ENCODE measurements at regions not wholly inside any gene's neighbourhood (a gene's known extent, or its start where the extent isn't known, plus 50 kb on each side); places are given as distances from the start of the nearest gene placed in this dataset.

DNA sequence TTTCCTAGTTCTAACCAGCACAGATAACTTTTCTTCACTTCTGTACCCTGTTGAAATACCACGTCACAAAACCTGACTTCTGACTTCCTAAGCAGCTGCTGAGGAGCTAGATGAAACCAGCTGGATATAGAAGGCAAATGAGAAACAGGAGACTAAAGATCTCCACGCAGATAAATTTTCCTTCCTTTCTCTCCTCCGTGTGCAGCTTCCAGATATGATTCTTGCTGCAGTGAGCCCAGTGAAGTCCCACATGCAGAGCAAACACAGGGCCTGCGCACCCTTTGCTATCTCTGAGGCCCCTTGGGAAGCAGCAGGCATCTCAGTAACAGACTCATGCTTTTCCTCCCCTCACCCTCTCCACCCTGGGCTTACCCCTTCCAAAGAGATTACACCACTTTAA, 1638.3 kb downstream of the MAT2B start:
- TF ChIP-seq FOXJ3 (CRISPR knock-in tag; IDR thresholded peaks at IDR 0.05; ENCODE audit: borderline replicate concordance) (no peak), CTCF (IDR thresholded peaks at IDR 0.05) (no peak), NR1H2 (CRISPR knock-in tag; IDR thresholded peaks at IDR 0.05) (no peak), NFE2L1 (CRISPR knock-in tag; IDR thresholded peaks at IDR 0.05) (no peak), FOXK1 (CRISPR knock-in tag; IDR thresholded peaks at IDR 0.05) (no peak), CBFB (CRISPR knock-in tag; IDR thresholded peaks at IDR 0.05; ENCODE audit: low read depth) (no peak)
- TF ChIP-seq, protein P1, sequence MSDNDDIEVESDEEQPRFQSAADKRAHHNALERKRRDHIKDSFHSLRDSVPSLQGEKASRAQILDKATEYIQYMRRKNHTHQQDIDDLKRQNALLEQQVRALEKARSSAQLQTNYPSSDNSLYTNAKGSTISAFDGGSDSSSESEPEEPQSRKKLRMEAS (CRISPR knock-in tag; IDR thresholded peaks at IDR 0.05), result no peak
- TF ChIP-seq, protein P2, sequence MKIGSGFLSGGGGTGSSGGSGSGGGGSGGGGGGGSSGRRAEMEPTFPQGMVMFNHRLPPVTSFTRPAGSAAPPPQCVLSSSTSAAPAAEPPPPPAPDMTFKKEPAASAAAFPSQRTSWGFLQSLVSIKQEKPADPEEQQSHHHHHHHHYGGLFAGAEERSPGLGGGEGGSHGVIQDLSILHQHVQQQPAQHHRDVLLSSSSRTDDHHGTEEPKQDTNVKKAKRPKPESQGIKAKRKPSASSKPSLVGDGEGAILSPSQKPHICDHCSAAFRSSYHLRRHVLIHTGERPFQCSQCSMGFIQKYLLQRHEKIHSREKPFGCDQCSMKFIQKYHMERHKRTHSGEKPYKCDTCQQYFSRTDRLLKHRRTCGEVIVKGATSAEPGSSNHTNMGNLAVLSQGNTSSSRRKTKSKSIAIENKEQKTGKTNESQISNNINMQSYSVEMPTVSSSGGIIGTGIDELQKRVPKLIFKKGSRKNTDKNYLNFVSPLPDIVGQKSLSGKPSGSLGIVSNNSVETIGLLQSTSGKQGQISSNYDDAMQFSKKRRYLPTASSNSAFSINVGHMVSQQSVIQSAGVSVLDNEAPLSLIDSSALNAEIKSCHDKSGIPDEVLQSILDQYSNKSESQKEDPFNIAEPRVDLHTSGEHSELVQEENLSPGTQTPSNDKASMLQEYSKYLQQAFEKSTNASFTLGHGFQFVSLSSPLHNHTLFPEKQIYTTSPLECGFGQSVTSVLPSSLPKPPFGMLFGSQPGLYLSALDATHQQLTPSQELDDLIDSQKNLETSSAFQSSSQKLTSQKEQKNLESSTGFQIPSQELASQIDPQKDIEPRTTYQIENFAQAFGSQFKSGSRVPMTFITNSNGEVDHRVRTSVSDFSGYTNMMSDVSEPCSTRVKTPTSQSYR (CRISPR knock-in tag; IDR thresholded peaks at IDR 0.05), result no peak
- TF ChIP-seq, protein P3, sequence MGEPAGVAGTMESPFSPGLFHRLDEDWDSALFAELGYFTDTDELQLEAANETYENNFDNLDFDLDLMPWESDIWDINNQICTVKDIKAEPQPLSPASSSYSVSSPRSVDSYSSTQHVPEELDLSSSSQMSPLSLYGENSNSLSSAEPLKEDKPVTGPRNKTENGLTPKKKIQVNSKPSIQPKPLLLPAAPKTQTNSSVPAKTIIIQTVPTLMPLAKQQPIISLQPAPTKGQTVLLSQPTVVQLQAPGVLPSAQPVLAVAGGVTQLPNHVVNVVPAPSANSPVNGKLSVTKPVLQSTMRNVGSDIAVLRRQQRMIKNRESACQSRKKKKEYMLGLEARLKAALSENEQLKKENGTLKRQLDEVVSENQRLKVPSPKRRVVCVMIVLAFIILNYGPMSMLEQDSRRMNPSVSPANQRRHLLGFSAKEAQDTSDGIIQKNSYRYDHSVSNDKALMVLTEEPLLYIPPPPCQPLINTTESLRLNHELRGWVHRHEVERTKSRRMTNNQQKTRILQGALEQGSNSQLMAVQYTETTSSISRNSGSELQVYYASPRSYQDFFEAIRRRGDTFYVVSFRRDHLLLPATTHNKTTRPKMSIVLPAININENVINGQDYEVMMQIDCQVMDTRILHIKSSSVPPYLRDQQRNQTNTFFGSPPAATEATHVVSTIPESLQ (CRISPR knock-in tag; IDR thresholded peaks at IDR 0.05), result no peak
